GM06990 (cell line): ENCODE measurements at regions not wholly inside any gene's neighbourhood (a gene's known extent, or its start where the extent isn't known, plus 50 kb on each side); places are given as distances from the start of the nearest gene placed in this dataset.

Experiments used
- DNase-seq: peaks from one replicate; pipeline ENCODE4 v3.0.0-alpha.2; 2011; ENCODE audit not compliant: insufficient read length; ENCODE audit errors: extremely low read depth
- H3K27me3 ChIP-seq: replicated peaks from 2 replicates; pipeline ENCODE4 v1.6.0; 2011; ENCODE audit warnings: low read length; ENCODE audit not compliant: control insufficient read depth, insufficient read depth
- H3K36me3 ChIP-seq: 2 replicates; pipeline ENCODE4 v1.5.1; 2011; ENCODE audit warnings: low read length; ENCODE audit not compliant: control insufficient read depth, insufficient read depth
- H3K4me3 ChIP-seq: replicated peaks from 2 replicates; pipeline ENCODE4 v1.5.1; 2011; ENCODE audit warnings: low read depth, mild to moderate bottlenecking, control low read depth, low read length
- TF ChIP-seq, protein P1 (sequence below): IDR thresholded peaks from 2 replicates; pipeline ENCODE4 v1.5.1; 2011; ENCODE audit warnings: low read length, control low read depth, mild to moderate bottlenecking, inconsistent platforms; ENCODE audit not compliant: insufficient read depth, poor library complexity, severe bottlenecking

GRCh38 chr12:19957308-19958125 lies 410.8 kb upstream of the PDE3A start:
- DNase-seq = no peak
- Histone ChIP-seq H3K4me3 (no peak overlapping the region), H3K27me3 (no peaks in the 10 kb centered on the region; the same call in 1 of the 2 replicates), H3K36me3 (no peaks in the 10 kb centered on the region)
- TF ChIP-seq, protein P1, sequence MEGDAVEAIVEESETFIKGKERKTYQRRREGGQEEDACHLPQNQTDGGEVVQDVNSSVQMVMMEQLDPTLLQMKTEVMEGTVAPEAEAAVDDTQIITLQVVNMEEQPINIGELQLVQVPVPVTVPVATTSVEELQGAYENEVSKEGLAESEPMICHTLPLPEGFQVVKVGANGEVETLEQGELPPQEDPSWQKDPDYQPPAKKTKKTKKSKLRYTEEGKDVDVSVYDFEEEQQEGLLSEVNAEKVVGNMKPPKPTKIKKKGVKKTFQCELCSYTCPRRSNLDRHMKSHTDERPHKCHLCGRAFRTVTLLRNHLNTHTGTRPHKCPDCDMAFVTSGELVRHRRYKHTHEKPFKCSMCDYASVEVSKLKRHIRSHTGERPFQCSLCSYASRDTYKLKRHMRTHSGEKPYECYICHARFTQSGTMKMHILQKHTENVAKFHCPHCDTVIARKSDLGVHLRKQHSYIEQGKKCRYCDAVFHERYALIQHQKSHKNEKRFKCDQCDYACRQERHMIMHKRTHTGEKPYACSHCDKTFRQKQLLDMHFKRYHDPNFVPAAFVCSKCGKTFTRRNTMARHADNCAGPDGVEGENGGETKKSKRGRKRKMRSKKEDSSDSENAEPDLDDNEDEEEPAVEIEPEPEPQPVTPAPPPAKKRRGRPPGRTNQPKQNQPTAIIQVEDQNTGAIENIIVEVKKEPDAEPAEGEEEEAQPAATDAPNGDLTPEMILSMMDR = no peak

GRCh38 chr12:19958389-19958788 lies 409.9 kb upstream of the PDE3A start:
- no peaks in the 10 kb centered on the region for H3K36me3 ChIP-seq
- DNase-seq = no peak
- no peaks in the 10 kb centered on the region; the same call in 1 of the 2 replicates for H3K27me3 ChIP-seq
- H3K4me3 ChIP-seq = no peak overlapping the region
- TF ChIP-seq, protein P1 = no peak

GRCh38 chr12:19959353-19959752 lies 409.0 kb upstream of the PDE3A start:
- no peak for DNase-seq

GRCh38 chr12:19960527-19960926 lies 407.8 kb upstream of the PDE3A start:
- H3K4me3 ChIP-seq = no peak overlapping the region
- H3K27me3 ChIP-seq = no peaks in the 10 kb centered on the region; the same call in 1 of the 2 replicates
- TF ChIP-seq, protein P1 = no peak
- H3K36me3 ChIP-seq = no peaks in the 10 kb centered on the region
- no peak for DNase-seq

More at GRCh38 chr12:19959353-19959752, 409.0 kb upstream of the PDE3A start:
- Histone ChIP-seq H3K27me3 (no peaks in the 10 kb centered on the region; the same call in 1 of the 2 replicates), H3K4me3 (no peak overlapping the region), H3K36me3 (no peaks in the 10 kb centered on the region)
- TF ChIP-seq, protein P1 = no peak

- H3K4me3 ChIP-seq = no peak overlapping the region
- TF ChIP-seq, protein P1 = no peak
- no peaks in the 10 kb centered on the region; the same call in 1 of the 2 replicates for H3K27me3 ChIP-seq
- no peak for DNase-seq
- no peaks in the 10 kb centered on the region for H3K36me3 ChIP-seq
These were observed 406.1 kb upstream of the PDE3A start for GRCh38 chr12:19962192-19962591.
